ENCODE measurements at regions not wholly inside any gene's neighbourhood (a gene's known extent, or its start where the extent isn't known, plus 50 kb on each side); places are given as distances from the start of the nearest gene placed in this dataset.

GRCh38 chr21:26707246-26707645 is 134.2 kb upstream of the CYYR1 start:
- H4K8ac ChIP-seq (ENCODE audit: extremely low read depth, insufficient read depth, low read length) = no peak overlapping the region
- no peak overlapping the region for H3K14ac ChIP-seq (ENCODE audit: insufficient read length)
- no peaks in the 10 kb centered on the region for H3K79me1 ChIP-seq (ENCODE audit: low read depth, low read length)
- no peak overlapping the region for H4K91ac ChIP-seq (replicated peaks; ENCODE audit: insufficient read length, low read length)
- no peak overlapping the region for H2BK120ac ChIP-seq (replicated peaks; ENCODE audit: low read depth, low read length)
- no peak overlapping the region for H2BK15ac ChIP-seq (ENCODE audit: low read length)
- no peaks in the 10 kb centered on the region; the same call in 1 of the 2 replicates for H3K23me2 ChIP-seq (ENCODE audit: low read depth, low read length)
- no peak overlapping the region for H3K56ac ChIP-seq (replicated peaks; ENCODE audit: insufficient read length, low read depth, low read length)
- ChIA-PET CTCF (ENCODE audit: partially characterized antibody) (interaction anchor here (3.1 kb wide), 1 partner anchor 10 kb away, joined by 16 read pairs; no protein-coding TSS in a partner anchor), POLR2A (ENCODE audit: partially characterized antibody) (no interaction called here)
- no peak overlapping the region for H3K4me3 ChIP-seq (ENCODE audit: extremely low read depth in 1 of 4, insufficient read depth in 2 of 4, low read depth in 3 of 4, low read length in 4 of 4)
- H3K4me2 ChIP-seq (ENCODE audit: insufficient read depth in 1 of 2, low read depth in 2 of 2, low read length in 2 of 2) = no peak overlapping the region
- peaks cover 0 to 8% (median 1%) of the 10 kb centered on the region in 4 experiments; a peak in 2 of 7 replicates for H3K4me1 ChIP-seq (replicated peaks in 1 of 4; ENCODE audit: control insufficient read depth in 3 of 4, insufficient read depth in 4 of 4, low read length in 3 of 4)
- no peak overlapping the region for H3K4ac ChIP-seq (replicated peaks; ENCODE audit: insufficient read length, low read depth, low read length)
- no peaks in the 10 kb centered on the region for H3K27me3 ChIP-seq (replicated peaks in 1 of 4; ENCODE audit: control insufficient read depth in 3 of 4, extremely low read depth in 1 of 4, insufficient read depth in 3 of 4, low read length in 3 of 4)
- H3K18ac ChIP-seq (ENCODE audit: extremely low read depth, low read length) = no peak overlapping the region
- no peak overlapping the region for H2BK5ac ChIP-seq (ENCODE audit: low read depth, low read length)
- no peaks in the 10 kb centered on the region for H3K36me3 ChIP-seq (ENCODE audit: control insufficient read depth in 2 of 4, insufficient read depth in 4 of 4, low read length in 3 of 4)
- H2BK20ac ChIP-seq (ENCODE audit: low read length) = no peak overlapping the region
- H3K27ac ChIP-seq (ENCODE audit: low read depth, low read length) = no peak overlapping the region
- TF ChIP-seq TBP (IDR thresholded peaks at IDR 0.05; ENCODE audit: low read depth, low read length) = no peak
- TF ChIP-seq FOSL1 (IDR thresholded peaks at IDR 0.05; ENCODE audit: insufficient read depth, low read depth, low read length) = no peak
- TF ChIP-seq POU5F1 (IDR thresholded peaks at IDR 0.05; ENCODE audit: low read depth, low read length) = no peak
- no peak overlapping the region for H2AFZ ChIP-seq (ENCODE audit: low read length)
- H3K23ac ChIP-seq (ENCODE audit: insufficient read length) = no peak overlapping the region
- H3K9ac ChIP-seq (replicated peaks in 1 of 4; ENCODE audit: extremely low read depth in 1 of 4, low read depth in 3 of 4, low read length in 3 of 4) = no peak overlapping the region
- no peaks in the 10 kb centered on the region for H3K79me2 ChIP-seq (ENCODE audit: control insufficient read depth in 1 of 2, insufficient read depth in 2 of 2, low read length in 2 of 2)
- WGBS, 2 experiments (ENCODE audit: extremely low coverage in 1 of 2, insufficient coverage in 1 of 2, insufficient read length in 1 of 2, insufficient replicate concordance in 2 of 2, low coverage in 1 of 2, low lambda C conversion rate in 2 of 2, missing lambda C conversion rate in 1 of 2) = 91% methylated on average over 2 of the region's 2 CpGs; no CpG with 5 or more reads in 1 of the 2 experiments
- no peaks in the 10 kb centered on the region for H4K20me1 ChIP-seq (replicated peaks in 1 of 2; ENCODE audit: control insufficient read depth in 1 of 2, insufficient read depth in 2 of 2, low read length in 2 of 2)
- no peak overlapping the region for H2BK12ac ChIP-seq (ENCODE audit: low read depth, low read length)
- H3K9me3 ChIP-seq (ENCODE audit: insufficient read depth in 2 of 2, low read depth in 1 of 2, low read length in 1 of 2) = no peaks in the 10 kb centered on the region
- H4K5ac ChIP-seq (ENCODE audit: insufficient read length, low read depth, low read length) = no peak overlapping the region
- no peak overlapping the region for H2AK5ac ChIP-seq (ENCODE audit: low read depth, low read length)
- DNase-seq (ENCODE audit: low read depth in 1 of 2, low spot score in 2 of 2) (no peak), FAIRE-seq (no peak)

Measured in H1 (cell line).